Endothelial cell of hepatic sinusoid (primary cell): ENCODE measurements at regions not wholly inside any gene's neighbourhood (a gene's known extent, or its start where the extent isn't known, plus 50 kb on each side); places are given as distances from the start of the nearest gene placed in this dataset.
"Not testable (repeated sequence)": the region's sequence is repeated elsewhere in the genome, so short reads cannot be mapped to it uniquely, and the experiment has no call there.

Experiments used
- in situ Hi-C: cut with HindIII; loops from 2 replicates; pipeline ENCODE4 v1.10.0; 2017; ENCODE audit warnings: low sequenced_read_pairs

- in situ Hi-C loops = no loop called here
These were observed 752.7 kb downstream of the KCNA4 start for GRCh38 chr11:29263971-29264682.

DNA sequence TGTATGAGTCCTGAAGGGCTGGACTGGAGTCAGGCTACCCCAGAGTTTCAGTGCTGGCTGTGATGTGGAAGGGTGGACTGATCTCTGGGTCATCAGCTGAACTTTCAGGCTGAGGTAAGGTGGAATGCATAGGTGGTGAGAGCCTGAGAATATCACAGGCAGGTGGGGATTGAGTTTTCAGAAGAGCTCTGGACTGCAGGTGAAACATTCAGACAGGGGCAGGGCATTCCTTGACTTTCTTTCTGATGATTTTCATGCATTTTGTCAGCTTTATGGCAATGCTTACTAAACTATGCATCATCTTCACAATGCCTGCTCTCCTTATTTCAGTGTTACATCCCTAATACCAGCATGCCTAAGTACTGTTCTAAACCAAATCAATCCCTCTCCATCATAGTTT, 755.0 kb downstream of the KCNA4 start:
- in situ Hi-C loops = no loop called here

GRCh38 chr11:29260939-29261705, 755.7 kb downstream of the KCNA4 start:
- in situ Hi-C loops = no loop called here

DNA sequence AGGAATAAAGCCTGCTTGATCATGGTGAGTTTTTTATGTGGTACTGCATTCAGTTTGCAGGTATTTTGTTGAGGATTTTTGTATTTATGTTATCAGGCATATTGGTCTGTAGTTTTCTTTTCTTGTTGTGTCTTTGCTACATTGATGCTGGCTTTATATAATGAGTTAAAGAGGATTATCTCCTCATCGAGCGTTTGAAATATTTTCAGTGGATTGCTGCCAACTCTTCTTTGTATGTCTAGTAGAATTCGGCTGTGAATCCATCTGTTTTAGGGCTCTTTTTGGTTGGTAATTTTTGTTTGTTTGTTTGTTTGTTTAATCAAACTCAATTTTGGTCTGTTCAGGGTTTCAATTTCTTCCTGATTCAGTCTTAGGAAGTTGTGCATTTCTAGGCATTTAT, 758.4 kb downstream of the KCNA4 start:
- in situ Hi-C loops = no loop called here

- in situ Hi-C loops = no loop called here
These were observed 760.2 kb downstream of the KCNA4 start for GRCh38 chr11:29256580-29256979.

DNA sequence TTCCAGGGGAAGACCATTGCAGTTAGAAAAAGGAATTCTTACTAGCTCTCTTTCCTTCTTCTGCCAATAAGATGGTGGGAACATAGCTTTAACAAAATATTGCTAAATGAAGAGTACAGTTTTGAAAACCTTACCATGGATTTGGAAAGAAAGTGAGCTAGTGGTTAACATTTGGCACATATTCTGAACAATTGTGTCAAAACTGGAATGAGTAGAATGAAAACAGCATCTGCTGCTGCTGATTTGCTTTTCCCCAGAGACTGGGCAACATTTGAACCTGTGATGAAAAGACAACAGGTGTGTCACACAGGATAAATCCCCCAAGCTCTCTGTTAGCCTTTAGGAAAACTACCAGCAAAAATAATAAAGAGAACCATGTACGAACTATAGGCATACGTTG, 761.4 kb downstream of the KCNA4 start:
- in situ Hi-C loops = no loop called here

DNA sequence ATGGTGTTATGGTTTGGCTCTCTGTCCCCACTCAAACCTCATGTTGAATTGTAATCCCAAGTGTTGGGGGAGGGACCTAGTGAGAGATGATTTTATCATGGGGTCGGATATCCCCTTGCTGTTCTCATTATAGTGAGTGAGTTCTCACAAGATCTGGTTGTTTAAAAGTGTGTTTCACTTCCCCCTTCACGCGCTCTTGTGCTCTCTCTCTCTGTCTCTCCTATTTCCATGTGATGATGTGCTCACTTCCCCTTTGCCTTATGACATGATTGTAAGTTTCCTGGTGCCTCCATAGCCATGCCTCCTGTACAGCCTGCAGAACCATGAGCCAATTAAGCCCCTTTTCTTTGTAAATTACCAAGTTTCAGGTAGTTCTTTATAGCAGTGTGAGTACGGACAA, 765.1 kb downstream of the KCNA4 start:
- in situ Hi-C loops = loop anchor here (5.0 kb wide), 1 partner anchor 91 kb away; no protein-coding TSS in a partner anchor

DNA sequence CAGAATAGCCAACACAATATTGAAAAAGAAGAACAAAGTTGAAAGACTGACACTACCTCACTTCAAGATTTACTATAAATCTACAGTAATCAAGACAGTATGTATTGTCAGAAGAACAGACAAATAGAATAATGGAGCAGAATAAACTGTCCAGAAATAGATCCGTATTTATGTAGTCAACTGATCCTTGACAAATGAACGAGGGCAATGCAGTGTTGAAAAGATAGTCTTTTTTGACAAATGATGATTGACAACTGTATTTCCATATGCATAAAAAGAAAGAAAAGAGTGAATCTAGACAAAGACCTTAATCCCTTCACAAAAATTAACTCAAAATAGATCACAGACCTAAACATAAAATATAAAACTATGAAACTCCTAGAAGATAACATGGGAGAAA, 767.1 kb downstream of the KCNA4 start:
- in situ Hi-C loops = loop anchor here (5.0 kb wide), 1 partner anchor 93 kb away; no protein-coding TSS in a partner anchor

DNA sequence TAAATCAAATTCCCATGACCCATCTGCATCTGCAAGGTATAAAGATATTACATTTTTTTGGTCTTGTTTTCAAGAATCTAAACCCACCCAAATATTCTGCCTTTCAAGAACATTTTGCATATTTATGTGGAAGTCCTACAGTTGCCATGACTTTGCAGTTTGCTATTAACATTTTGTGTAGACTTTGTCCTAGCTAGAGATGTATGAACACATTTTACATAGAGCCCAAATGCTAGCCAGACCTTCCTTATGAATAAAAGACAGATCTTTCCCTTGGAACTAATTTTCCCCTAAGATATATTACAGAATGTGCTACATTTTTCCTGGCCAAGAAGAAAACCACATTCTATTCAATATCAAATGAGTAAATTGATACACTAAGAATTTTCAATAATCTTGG, 772.5 kb downstream of the KCNA4 start:
- in situ Hi-C loops = no loop called here

DNA sequence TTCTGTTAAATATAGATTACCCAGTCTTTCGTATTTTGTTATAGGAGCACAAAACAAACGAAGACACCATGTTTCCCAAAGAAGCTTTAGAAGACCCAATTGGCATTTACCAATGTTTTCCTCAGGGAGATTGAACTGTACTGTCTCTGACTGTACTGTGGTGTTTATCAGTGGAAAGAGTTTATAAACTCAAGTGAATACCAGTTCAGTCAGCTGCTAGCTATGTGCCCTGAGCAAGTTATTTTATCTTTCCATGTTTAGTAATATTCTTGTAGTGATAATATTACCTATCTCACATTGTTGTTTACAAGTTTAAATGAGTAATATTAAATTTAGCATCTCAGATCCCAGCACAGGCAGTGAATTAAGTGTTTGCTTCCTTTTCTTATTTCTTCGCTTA, 773.2 kb downstream of the KCNA4 start:
- in situ Hi-C loops = no loop called here

DNA sequence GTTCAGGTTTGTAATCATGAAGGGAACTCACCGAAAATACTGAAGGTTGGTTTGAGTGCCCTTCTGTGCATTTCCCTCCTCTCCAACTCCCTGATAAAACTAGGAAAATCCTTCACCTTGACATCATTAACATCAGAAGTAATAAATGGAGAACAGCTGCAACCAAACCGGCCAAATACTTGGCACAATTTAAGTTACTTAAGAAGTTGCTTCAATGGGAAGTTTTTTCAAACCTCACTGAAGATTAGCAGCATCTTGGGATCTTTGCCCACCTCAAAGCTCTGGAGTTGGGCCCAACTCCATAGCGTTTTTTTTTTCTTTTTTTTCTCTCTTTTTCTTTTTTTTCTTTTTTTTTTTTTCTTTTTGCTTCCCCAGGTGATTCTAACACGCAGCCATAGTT, 784.8 kb downstream of the KCNA4 start:
- in situ Hi-C loops = no loop called here

GRCh38 chr11:29231586-29231985, 785.2 kb downstream of the KCNA4 start:
- in situ Hi-C loops = no loop called here

- in situ Hi-C loops = no loop called here
These were observed 789.0 kb downstream of the KCNA4 start for GRCh38 chr11:29227811-29228210.

- in situ Hi-C loops = no loop called here
These were observed 792.0 kb downstream of the KCNA4 start for GRCh38 chr11:29224739-29225384.

GRCh38 chr11:29219531-29219930, 797.3 kb downstream of the KCNA4 start:
- in situ Hi-C loops = not testable (repeated sequence)

DNA sequence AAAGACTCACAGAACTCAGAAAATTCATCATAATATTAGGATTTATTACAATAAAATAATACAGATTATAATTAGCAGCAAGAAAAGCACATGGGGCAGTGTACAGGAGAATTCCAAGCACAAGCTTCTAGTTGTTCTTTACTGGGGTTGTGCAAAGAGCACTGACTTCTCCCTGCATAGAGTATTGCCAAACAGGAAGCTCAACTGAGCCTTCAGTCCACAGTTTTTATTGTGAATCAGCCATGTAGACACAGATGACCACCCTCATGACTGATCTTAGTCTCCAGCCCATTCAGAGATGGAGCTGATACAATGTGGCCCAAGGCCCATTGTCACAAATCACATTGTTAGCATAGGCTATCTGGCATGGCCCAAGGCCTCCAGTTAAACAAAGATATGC, 798.9 kb downstream of the KCNA4 start:
- in situ Hi-C loops = no loop called here

DNA sequence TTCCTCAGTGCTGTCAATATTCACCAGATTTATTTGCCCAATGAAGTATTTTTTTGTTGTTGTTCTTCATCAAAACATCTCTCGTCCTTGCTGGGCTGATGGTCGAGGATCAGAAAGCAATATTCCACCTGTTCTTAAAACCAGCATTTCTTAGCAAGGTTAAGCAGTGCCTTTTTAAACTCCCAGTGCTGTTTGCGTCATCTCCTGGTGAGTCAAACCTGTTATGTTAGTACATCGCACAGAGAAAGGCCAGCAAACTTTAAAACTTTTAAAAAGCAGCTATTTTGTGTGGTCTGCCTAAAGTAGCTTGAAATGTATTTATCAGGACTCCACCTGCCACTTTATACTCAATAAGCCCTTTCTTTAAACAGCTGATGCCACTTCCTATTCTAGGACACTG, 802.0 kb downstream of the KCNA4 start:
- in situ Hi-C loops = no loop called here

DNA sequence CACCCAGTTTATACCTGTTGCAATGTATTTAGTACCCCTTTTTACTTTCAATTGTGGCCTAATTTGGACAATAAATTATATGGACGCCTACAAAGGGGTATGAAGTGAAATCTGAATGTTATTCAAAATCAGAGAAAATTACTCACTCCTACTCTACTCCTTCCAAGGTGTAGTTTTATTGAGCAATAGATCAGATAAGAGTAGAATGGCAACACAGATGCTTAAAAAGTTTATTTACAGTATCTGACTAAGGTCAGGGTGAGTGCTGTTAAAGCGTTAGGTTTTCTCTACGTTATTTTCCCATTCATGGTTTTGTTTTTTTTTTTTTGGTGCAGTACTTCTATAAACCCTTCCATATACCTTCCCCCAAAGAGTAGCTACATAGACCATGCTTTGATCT, 805.6 kb downstream of the KCNA4 start:
- in situ Hi-C loops = no loop called here

DNA sequence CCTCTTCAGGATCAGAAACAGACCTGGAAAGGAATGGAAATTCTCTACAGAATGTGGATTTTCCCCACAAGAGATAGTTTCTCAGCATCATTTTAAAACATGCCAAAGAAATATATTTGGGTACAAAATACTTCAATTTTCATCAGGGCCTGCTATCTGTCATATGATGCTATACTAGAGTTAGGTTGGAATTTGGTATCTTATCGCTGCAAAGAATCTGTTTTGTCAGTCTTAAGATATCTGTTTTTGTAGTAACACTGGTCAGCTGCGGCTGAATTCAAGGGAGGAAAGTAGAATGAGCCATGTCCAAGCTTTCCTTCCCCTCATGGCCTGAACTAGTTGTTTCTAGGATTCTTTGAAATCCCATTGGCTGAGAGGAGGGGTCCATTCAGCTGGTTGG, 806.4 kb downstream of the KCNA4 start:
- in situ Hi-C loops = no loop called here

- in situ Hi-C loops = no loop called here
These were observed 808.7 kb downstream of the KCNA4 start for GRCh38 chr11:29208117-29208516.

DNA sequence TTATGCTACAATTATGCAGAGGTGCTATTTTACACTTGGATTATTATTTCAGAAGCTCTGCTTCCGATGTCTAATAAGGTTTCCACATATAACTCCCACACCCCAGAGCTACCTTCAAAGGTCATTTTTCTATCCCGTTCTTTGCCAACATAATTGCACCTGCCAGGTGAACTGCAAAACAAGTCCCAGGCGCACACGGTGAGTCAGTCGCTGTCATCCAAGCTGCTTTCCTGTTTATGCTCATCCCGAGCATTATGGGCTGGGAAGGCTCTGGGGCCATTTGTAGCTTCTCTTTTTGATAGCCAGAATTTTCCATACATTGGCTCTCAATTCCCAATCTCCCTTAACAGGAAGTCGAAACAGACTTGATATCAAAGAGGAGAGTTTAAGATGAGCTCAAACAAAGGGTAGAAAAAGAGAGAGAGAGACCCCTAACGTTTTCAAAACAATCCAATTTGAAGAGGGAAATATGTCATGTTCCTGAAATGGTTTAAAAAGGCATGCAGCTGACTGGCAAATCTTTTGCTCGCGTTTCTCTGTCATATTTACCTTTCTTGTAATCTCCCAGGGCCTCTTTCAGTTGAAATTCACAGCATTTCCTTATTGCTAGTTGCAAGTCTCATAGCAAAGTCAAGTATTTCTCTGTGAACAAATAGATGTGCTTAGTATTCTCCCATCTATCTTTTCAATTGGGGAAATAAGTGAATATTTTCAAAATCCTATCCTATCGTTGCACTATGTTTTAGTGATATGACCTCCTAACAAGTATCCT, 815.9 kb downstream of the KCNA4 start:
- in situ Hi-C loops = no loop called here
